ENCODE measurements at regions not wholly inside any gene's neighbourhood (a gene's known extent, or its start where the extent isn't known, plus 50 kb on each side); places are given as distances from the start of the nearest gene placed in this dataset.

DNA sequence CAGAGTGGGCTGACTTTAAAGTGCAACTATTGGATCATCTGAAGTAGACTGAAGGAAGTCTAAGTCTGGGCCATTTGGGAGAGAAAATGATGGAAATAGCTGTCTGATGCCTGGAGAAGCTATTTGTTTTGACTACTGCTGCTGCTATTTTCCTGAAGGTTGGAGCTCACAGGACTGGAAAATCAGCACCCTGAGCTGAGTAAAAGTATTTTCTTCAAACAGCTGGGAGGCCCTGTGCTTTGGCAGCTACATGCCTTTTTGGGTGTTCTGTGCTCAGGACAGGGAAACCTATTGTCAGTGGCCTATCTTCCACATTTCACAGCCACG is 302.6 kb downstream of the ENC1 start:
- no peak for TF ChIP-seq RAD21 (IDR thresholded peaks at IDR 0.05; ENCODE audit: low read depth)
- no peak for TF ChIP-seq NFIC (IDR thresholded peaks at IDR 0.05)
- TF ChIP-seq EGR1 (IDR thresholded peaks at IDR 0.05): no peak
- TF ChIP-seq EP300 (IDR thresholded peaks at IDR 0.05; ENCODE audit: borderline replicate concordance): no peak
- TF ChIP-seq TAF1 (IDR thresholded peaks at IDR 0.05; ENCODE audit: low read depth): no peak
- TF ChIP-seq TEAD4 (IDR thresholded peaks at IDR 0.05): no peak
- TF ChIP-seq TCF12 (IDR thresholded peaks at IDR 0.05; ENCODE audit: low read depth): no peak
- TF ChIP-seq, protein P1, sequence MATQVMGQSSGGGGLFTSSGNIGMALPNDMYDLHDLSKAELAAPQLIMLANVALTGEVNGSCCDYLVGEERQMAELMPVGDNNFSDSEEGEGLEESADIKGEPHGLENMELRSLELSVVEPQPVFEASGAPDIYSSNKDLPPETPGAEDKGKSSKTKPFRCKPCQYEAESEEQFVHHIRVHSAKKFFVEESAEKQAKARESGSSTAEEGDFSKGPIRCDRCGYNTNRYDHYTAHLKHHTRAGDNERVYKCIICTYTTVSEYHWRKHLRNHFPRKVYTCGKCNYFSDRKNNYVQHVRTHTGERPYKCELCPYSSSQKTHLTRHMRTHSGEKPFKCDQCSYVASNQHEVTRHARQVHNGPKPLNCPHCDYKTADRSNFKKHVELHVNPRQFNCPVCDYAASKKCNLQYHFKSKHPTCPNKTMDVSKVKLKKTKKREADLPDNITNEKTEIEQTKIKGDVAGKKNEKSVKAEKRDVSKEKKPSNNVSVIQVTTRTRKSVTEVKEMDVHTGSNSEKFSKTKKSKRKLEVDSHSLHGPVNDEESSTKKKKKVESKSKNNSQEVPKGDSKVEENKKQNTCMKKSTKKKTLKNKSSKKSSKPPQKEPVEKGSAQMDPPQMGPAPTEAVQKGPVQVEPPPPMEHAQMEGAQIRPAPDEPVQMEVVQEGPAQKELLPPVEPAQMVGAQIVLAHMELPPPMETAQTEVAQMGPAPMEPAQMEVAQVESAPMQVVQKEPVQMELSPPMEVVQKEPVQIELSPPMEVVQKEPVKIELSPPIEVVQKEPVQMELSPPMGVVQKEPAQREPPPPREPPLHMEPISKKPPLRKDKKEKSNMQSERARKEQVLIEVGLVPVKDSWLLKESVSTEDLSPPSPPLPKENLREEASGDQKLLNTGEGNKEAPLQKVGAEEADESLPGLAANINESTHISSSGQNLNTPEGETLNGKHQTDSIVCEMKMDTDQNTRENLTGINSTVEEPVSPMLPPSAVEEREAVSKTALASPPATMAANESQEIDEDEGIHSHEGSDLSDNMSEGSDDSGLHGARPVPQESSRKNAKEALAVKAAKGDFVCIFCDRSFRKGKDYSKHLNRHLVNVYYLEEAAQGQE (IDR thresholded peaks at IDR 0.05; ENCODE audit: low read depth): no peak
- TF ChIP-seq ZBTB7A (IDR thresholded peaks at IDR 0.05; ENCODE audit: low read depth): no peak
- TF ChIP-seq FOXM1 (IDR thresholded peaks at IDR 0.05; ENCODE audit: borderline replicate concordance, low read depth): no peak
- TF ChIP-seq, protein P2, sequence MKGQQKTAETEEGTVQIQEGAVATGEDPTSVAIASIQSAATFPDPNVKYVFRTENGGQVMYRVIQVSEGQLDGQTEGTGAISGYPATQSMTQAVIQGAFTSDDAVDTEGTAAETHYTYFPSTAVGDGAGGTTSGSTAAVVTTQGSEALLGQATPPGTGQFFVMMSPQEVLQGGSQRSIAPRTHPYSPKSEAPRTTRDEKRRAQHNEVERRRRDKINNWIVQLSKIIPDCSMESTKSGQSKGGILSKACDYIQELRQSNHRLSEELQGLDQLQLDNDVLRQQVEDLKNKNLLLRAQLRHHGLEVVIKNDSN (IDR thresholded peaks at IDR 0.05): no peak
- TF ChIP-seq CREB1 (IDR thresholded peaks at IDR 0.05; ENCODE audit: low read depth): no peak
- TF ChIP-seq YY1 (IDR thresholded peaks at IDR 0.05; ENCODE audit: low read depth): no peak
- TF ChIP-seq, protein P3, sequence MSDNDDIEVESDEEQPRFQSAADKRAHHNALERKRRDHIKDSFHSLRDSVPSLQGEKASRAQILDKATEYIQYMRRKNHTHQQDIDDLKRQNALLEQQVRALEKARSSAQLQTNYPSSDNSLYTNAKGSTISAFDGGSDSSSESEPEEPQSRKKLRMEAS (IDR thresholded peaks at IDR 0.05): no peak
